Tibial artery (tissue), 4 donors: ENCODE measurements at regions not wholly inside any gene's neighbourhood (a gene's known extent, or its start where the extent isn't known, plus 50 kb on each side); places are given as distances from the start of the nearest gene placed in this dataset.

Experiments used
- DNase-seq, 2 donors: peaks; one replicate each; pipeline ENCODE4 v3.0.0-alpha.2; 2019
- H3K27ac ChIP-seq, 2 donors: fragments of 200-600 bp; sonication (generic) in 1 of 2; 1 replicate in 1 of 2; 2 replicates in 1 of 2; pipeline ENCODE4 v1.5.1; 2018 to 2019; ENCODE audit warnings: mild to moderate bottlenecking in 1 of 2
- H3K27me3 ChIP-seq, 2 donors: fragments of 200-600 bp; sonication (generic) in 1 of 2; one replicate each; pipeline versions ENCODE4 v1.5.1 to v1.6.0; 2016 to 2019
- H3K36me3 ChIP-seq, 3 donors: fragments of 200-600 bp; sonication (generic) in 2 of 3; one replicate each; pipeline ENCODE4 v1.5.1; 2016 to 2019; ENCODE audit warnings: mild to moderate bottlenecking in 2 of 3
- H3K4me1 ChIP-seq, 4 donors: fragments of 200-600 bp; sonication (generic) in 2 of 4; 1 replicate in 3 of 4; 2 replicates in 1 of 4; pipeline ENCODE4 v1.5.1; 2016 to 2019
- H3K4me3 ChIP-seq, 2 donors: fragments of 200-600 bp; sonication (generic) in 1 of 2; 1 replicate in 1 of 2; 2 replicates in 1 of 2; pipeline ENCODE4 v1.5.1; 2018 to 2019; ENCODE audit warnings: mild to moderate bottlenecking in 2 of 2
- H3K9me3 ChIP-seq, 3 donors: fragments of 200-600 bp; sonication (generic) in 1 of 3; one replicate each; pipeline ENCODE4 v1.5.1; 2016 to 2019
- CTCF ChIP-seq, 2 experiments: fragments of 200-600 bp in 1 of 2; fragments of 450-650 bp in 1 of 2; IDR thresholded peaks; one replicate each; pipeline ENCODE4 v1.5.1; 2017 to 2019; ENCODE audit warnings: antibody characterized with exemption in 2 of 2, mild to moderate bottlenecking in 1 of 2, moderate library complexity in 1 of 2
- intact Hi-C: fragments of 100-400 bp; cut with DNase I; formaldehyde crosslinking; loops from one replicate; pipeline ENCODE4 v1.15.0; 2023; ENCODE audit warnings: low total_unique reads

- Histone ChIP-seq H3K27me3 (peaks cover 0 to 17% of the 10 kb centered on the region in 2 donors), H3K36me3 (no peaks in the 10 kb centered on the region), H3K4me3 (no peak overlapping the region), H3K27ac (no peak overlapping the region), H3K4me1 (no peaks in the 10 kb centered on the region), H3K9me3 (no peaks in the 10 kb centered on the region)
- intact Hi-C loops = no loop called here
- DNase-seq = no peak
- no peak for TF ChIP-seq CTCF (IDR thresholded peaks at IDR 0.05)
These were observed 309.9 kb downstream of the BRD1 start for GRCh38 chr22:49517667-49518185.

- TF ChIP-seq CTCF (IDR thresholded peaks at IDR 0.05) = no peak
- no peaks in the 10 kb centered on the region for H3K9me3 ChIP-seq
- intact Hi-C loops = no loop called here
- H3K27ac ChIP-seq = no peak overlapping the region
- H3K4me3 ChIP-seq = no peak overlapping the region
- no peak for DNase-seq
- peaks cover 0 to 14% of the 10 kb centered on the region in 2 donors for H3K27me3 ChIP-seq
- no peaks in the 10 kb centered on the region for H3K36me3 ChIP-seq
- no peaks in the 10 kb centered on the region for H3K4me1 ChIP-seq
These were observed 310.5 kb downstream of the BRD1 start for GRCh38 chr22:49517211-49517610.

- H3K27me3 ChIP-seq = peaks cover 0 to 10% of the 10 kb centered on the region in 2 donors
- peaks cover 0 to 9% (median 0%) of the 10 kb centered on the region in 3 donors for H3K9me3 ChIP-seq
- no peak for DNase-seq
These were observed 312.2 kb downstream of the BRD1 start for GRCh38 chr22:49515475-49515874.

GRCh38 chr22:49514641-49515040, 313.0 kb downstream of the BRD1 start:
- TF ChIP-seq CTCF (IDR thresholded peaks at IDR 0.05) = no peak
- DNase-seq = no peak
- Histone ChIP-seq H3K27ac (no peak overlapping the region), H3K4me3 (no peak overlapping the region), H3K9me3 (peaks cover 0 to 9% (median 0%) of the 10 kb centered on the region in 3 donors), H3K27me3 (peaks cover 0 to 8% of the 10 kb centered on the region in 2 donors), H3K36me3 (no peaks in the 10 kb centered on the region), H3K4me1 (no peaks in the 10 kb centered on the region)
- intact Hi-C loops = no loop called here

More at GRCh38 chr22:49515475-49515874, 312.2 kb downstream of the BRD1 start:
- no peak for TF ChIP-seq CTCF (IDR thresholded peaks at IDR 0.05)
- H3K27ac ChIP-seq = no peak overlapping the region
- H3K4me3 ChIP-seq = no peak overlapping the region
- H3K36me3 ChIP-seq = no peaks in the 10 kb centered on the region
- no peaks in the 10 kb centered on the region for H3K4me1 ChIP-seq
- intact Hi-C loops = no loop called here

GRCh38 chr22:49514211-49514610, 313.5 kb downstream of the BRD1 start:
- H3K27ac ChIP-seq = no peak overlapping the region
- H3K4me1 ChIP-seq = no peaks in the 10 kb centered on the region
- H3K4me3 ChIP-seq = no peak overlapping the region
- peak in 1 of 2 donors; percentile 16 for DNase-seq
- H3K9me3 ChIP-seq = peaks cover 0 to 9% (median 0%) of the 10 kb centered on the region in 3 donors
- intact Hi-C loops = no loop called here
- TF ChIP-seq CTCF (IDR thresholded peaks at IDR 0.05) = no peak
- no peaks in the 10 kb centered on the region for H3K36me3 ChIP-seq
- peaks cover 0 to 8% of the 10 kb centered on the region in 2 donors for H3K27me3 ChIP-seq
